ENCODE measurements at regions not wholly inside any gene's neighbourhood (a gene's known extent, or its start where the extent isn't known, plus 50 kb on each side); places are given as distances from the start of the nearest gene placed in this dataset.

DNA sequence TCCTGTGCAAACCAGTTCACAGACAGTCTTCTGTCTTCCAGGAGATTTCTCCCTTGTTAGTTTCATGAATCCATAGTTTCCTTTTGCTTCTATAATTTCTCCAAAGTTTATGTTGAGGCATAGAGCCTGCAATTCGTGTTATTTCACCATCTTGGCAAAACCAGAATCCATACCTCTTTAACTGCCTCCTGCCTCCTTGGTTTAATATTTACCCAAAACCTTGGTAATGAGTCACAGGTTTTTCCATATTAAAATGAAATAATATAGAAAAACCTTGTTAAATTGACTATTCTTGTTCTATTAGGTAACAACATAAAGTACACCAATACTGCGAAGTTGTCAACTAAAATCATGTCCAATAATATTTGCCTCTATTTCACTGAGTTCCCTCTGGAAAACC is 459.7 kb downstream of the HINT1 start:
- no peak for TF ChIP-seq CTCF (conservative IDR thresholded peaks at IDR 0.05)
- no peak for TF ChIP-seq EZH2 (IDR thresholded peaks at IDR 0.05; ENCODE audit: low read depth)
